Lower leg skin (tissue), 3 donors: ENCODE measurements at regions not wholly inside any gene's neighbourhood (a gene's known extent, or its start where the extent isn't known, plus 50 kb on each side); places are given as distances from the start of the nearest gene placed in this dataset.

Source experiments
- POLR2A ChIP-seq, 2 donors: fragments of 450-650 bp; IDR thresholded peaks; one replicate each; pipeline ENCODE4 v1.6.1; 2016 to 2017; ENCODE audit warnings: antibody characterized with exemption in 2 of 2, mild to moderate bottlenecking in 1 of 2, moderate library complexity in 1 of 2
- TF ChIP-seq, protein P1 (sequence below), 3 donors: fragments of 450-650 bp; IDR thresholded peaks; one replicate each; pipeline ENCODE4 v1.5.1; 2016; ENCODE audit warnings: antibody characterized with exemption in 3 of 3, mild to moderate bottlenecking in 3 of 3, moderate library complexity in 2 of 3

DNA sequence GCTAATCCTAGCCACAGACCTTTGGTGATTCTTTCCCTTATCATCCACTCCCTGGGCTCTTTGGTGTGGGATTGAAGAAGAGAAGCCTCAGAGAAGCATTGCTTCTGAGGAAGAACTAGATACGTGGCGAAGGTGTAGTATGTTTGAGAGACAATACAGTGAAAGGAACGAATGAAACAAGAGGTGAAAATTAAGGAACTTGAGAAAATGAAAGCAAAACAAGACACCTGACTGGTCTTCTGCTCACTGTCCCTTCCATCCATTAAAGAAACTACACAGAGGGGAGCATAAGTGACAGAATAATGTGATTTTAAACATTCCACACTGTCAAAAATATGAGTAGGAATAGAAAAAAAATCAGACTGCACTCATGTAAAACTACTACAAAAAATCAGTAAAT is 219.6 kb upstream of the NPSR1 start:
- TF ChIP-seq POLR2A (IDR thresholded peaks at IDR 0.05) = no peak
- TF ChIP-seq, protein P1, sequence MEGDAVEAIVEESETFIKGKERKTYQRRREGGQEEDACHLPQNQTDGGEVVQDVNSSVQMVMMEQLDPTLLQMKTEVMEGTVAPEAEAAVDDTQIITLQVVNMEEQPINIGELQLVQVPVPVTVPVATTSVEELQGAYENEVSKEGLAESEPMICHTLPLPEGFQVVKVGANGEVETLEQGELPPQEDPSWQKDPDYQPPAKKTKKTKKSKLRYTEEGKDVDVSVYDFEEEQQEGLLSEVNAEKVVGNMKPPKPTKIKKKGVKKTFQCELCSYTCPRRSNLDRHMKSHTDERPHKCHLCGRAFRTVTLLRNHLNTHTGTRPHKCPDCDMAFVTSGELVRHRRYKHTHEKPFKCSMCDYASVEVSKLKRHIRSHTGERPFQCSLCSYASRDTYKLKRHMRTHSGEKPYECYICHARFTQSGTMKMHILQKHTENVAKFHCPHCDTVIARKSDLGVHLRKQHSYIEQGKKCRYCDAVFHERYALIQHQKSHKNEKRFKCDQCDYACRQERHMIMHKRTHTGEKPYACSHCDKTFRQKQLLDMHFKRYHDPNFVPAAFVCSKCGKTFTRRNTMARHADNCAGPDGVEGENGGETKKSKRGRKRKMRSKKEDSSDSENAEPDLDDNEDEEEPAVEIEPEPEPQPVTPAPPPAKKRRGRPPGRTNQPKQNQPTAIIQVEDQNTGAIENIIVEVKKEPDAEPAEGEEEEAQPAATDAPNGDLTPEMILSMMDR (IDR thresholded peaks at IDR 0.05) = no peak
